ENCODE measurements at regions not wholly inside any gene's neighbourhood (a gene's known extent, or its start where the extent isn't known, plus 50 kb on each side); places are given as distances from the start of the nearest gene placed in this dataset.

GRCh38 chr3:194269610-194270145, 81.5 kb downstream of the CPN2 start:
- TF ChIP-seq CTCF (IDR thresholded peaks at IDR 0.05; ENCODE audit: poor library complexity, severe bottlenecking) (no peak), EZH2 (IDR thresholded peaks at IDR 0.05; ENCODE audit: borderline replicate concordance, insufficient read depth, low read length, poor library complexity, severe bottlenecking) (no peak), REST (IDR thresholded peaks at IDR 0.05; ENCODE audit: borderline replicate concordance) (no peak), EP300 (conservative IDR thresholded peaks at IDR 0.05; ENCODE audit: poor library complexity, severe bottlenecking) (no peak)

All from neural cell (in vitro differentiated cells).